Cardiac septum (tissue), 1 donor: ENCODE measurements at regions not wholly inside any gene's neighbourhood (a gene's known extent, or its start where the extent isn't known, plus 50 kb on each side); places are given as distances from the start of the nearest gene placed in this dataset.
"Not testable (repeated sequence)": the region's sequence is repeated elsewhere in the genome, so short reads cannot be mapped to it uniquely, and the experiment has no call there.

Experiments used
- DNase-seq: peaks from one replicate; pipeline ENCODE4 v3.0.0-alpha.2; 2020; ENCODE audit warnings: low spot score
- intact Hi-C: fragments of 100-400 bp; cut with DNase I; formaldehyde crosslinking; loops from one replicate; pipeline ENCODE4 v1.14.0; 2022
- donor health status: DM: no; HTN: no; CAD: no.

DNA sequence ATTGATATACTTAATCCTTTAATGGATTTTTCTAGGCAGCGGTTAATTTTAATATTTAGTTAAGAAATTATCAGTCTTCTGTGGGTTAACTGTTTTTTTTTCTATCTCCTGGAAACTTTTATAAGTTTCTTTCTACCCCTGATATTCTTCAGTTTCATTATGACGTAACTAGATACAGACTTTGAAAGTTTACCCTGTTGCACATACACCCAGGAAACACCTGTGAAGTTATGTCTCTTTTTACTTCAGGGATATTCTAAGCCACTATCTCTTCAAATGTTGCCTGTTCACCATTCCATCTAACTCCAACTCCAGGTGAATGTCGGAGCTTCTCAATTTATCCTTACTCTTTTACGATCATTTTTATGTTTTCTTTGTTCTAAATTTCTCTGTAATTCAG is 329.0 kb downstream of the ICE1 start:
- no peak for DNase-seq
- intact Hi-C loops, result no loop called here

DNA sequence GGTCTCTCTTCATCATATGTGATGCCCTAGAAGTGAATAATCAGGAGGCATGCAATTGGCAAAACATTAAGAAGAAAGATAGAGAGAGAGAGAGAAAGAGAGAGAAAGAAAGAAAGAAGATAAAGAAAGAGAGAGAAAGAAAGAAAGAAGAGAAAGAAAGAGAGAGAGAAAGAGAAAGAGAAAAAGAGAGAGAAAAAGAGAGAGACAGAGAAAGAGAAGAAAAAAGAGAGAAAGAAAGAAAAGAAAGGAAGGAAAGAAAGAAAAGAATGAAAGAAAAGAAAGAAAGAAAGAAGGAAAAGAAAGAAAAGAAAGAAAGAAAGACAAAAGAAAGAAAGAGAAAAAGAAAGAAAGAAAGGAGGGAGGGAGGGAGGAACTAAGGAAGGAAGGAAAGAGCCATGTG is 318.9 kb downstream of the ICE1 start:
- intact Hi-C loops, result no loop called here
- no peak for DNase-seq

DNA sequence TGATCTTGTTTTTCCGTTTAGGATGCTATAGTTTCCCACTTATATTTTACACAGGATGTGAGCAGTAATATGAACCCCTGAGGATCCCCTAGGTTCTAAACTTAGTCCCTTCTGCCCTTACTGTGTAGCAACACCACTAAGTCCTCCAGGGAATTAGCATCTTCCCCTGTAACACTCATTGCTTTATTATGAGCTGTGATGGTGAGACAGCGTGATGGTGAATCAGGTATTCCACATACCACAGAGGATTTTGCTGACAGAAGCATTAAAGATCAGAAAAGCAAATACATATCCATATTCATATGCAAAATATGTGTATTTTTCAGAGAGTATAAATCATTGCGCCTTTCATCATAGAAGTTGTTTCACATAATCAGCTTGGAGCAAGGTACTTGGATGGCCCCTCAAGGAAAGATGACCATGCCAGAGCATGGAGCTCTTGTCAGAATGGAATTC is 317.0 kb downstream of the ICE1 start:
- DNase-seq, result no peak
- intact Hi-C loops, result no loop called here

DNA sequence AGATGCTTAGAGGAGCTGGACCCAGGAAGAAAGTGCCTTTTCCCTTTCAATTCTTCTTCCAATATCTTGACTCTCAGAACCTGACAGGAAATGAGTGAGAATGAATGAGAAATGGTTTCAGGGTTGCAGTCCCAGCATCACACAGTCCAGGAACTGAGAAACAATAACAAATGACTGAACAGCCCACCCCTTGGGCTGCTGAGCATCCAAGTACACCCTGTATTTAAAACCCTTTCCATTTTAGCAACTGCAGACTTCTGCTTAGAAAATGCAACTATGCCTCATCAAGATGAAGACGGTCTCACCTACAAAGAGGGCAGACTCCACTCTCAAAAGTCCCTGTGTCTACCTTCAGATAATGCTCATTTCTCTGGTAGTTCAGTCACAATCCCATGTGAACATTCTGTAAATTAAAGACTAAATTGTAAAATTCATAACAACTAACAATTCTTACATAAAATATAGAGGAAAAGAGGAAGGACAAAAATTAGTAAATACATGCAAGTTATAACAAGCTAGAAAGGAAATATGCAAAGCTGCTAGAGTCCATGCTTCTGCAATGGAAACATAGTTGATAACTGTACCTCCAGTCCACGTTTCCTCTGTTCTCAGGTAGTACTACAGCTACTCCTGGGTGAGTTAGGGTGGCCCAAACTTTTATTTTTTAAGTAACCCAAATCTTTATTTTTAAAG is 316.5 kb downstream of the ICE1 start:
- intact Hi-C loops, result no loop called here
- no peak for DNase-seq

DNA sequence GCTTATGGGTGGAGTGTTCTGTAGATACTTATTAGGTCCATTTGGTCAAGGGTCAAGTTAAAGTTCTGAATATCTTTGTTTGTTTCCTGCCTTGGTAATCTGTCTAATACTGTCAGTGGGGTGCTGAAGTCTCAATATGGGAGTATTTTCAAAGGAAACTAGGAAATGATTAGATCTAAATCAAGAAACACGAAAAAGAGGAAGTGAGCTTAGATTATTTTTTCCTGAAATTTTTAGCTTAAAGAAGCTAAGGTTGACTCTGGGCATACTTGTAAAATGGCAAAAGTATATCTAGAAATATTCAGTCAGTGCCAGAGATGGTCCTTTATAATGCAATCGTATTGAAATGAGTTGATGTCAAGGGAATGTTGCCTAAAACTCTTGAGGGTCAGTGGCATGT is 313.5 kb downstream of the ICE1 start:
- intact Hi-C loops, result no loop called here
- DNase-seq, result no peak

DNA sequence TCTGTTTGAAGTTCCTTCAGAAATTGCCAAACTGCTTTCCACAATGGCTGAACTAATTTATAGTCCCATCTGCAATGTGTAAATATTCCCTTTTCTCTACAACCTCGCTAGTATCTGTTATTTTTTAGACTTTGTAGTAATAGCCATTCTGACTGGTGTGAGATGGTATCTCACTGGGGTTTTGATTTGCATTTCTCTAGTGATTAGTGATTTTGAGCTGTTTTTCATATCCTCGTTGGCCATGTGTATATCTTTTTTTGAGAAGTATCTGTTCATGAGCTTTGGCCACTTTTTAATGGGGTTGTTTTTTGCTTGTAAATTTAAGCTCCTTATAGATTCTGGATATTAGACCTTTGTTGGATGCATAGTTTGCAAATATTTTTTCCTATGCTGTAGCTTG is 310.6 kb downstream of the ICE1 start:
- intact Hi-C loops, DNase-seq: not testable (repeated sequence)

DNA sequence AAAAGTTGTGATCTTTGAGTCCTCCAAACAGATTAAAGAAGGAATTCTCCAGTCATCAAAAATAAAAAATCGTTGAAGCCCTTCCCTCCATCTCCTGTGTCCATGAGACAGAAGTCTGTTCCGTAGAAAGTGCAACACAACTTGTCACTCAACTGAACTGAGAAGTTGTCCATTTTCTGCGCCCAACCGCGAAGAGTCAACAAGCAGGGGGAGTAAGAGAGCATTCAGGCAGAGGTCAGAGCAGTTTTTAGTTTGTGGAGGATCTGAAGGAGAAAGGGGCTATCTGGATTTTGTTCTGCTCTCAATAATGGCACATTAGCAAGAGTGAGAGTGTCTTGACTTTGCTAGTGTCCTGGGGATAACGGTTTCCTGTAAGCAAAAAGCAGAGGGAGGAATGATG is 303.9 kb downstream of the ICE1 start:
- no peak for DNase-seq
- intact Hi-C loops, result no loop called here

DNA sequence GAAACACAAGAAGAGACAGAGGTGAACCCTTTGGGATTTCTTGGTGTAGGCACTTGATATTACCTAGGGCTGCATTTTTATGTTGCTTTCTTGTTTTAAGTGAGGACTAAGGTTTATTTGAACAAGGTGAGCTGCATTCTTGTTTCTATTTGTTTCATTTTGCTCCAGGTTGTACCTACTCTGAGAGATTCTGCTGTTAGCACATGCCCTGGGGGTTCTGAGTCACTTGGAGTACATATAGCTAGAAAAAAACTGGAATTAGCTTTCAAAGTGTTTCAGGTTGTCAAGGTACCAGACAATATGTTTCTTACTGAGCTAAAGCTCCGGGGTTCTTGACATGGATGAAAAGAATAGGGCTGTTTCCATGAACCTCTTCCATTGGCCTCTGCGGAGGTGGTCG is 299.4 kb downstream of the ICE1 start:
- no peak for DNase-seq
- intact Hi-C loops, result no loop called here

DNA sequence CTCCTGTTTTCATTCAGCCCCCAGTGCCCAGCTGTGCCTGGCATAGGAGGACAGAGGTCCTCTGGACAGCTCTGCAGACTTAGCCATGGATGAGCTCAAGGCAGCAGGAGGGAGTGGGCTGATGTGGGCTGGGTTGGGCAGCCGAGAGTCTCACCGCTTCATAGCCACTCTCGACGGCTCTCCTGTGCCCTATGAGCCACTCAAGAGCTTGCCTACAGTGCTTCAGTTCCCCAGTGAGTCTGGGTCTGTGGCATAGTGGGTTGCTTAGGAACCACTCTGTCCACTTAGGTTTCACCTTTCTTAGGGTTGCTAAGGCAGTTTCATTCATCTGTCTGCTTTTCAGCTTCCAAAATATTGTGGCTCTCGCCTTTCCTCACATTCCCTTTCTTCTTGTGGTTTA is 296.8 kb downstream of the ICE1 start:
- DNase-seq, result no peak
- intact Hi-C loops, result no loop called here

DNA sequence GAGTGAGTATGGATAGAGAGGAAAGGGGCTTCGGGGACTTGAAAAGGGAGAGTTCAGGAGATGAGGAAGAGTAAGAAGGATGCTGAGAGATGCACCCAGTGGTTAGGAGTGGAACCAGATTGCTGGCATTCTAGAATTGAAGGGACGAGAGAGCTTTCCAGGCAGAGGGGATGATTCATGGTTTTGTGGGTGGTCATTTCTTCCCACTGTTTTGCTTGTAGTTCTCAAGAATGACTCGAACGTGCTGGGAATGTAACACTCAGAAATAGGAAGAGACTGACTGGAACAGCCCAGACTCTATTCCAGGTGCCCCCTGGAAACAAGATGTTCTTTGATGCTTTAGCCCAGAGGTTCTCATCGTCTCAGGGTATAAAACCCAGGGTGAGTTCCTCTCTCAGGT is 294.2 kb downstream of the ICE1 start:
- intact Hi-C loops, result no loop called here
- DNase-seq, result no peak

DNA sequence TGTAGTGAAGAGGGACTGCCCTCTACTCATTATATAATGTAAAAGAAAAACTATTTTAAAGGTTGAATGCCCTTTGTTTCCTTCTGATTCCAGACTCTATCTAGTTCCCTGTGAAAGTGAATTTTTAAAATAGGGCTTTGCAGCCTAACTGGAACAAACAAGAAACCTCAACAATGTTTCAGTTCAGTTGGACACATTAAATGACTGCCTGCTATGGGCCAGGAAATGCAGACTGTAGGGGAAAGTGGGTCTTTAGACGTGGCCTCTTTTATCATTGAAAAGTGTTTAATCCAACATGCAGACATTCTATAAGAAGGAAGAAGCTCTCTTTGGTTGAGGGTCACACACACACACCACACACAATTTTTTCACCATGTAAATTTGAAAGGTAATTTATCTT is 289.1 kb downstream of the ICE1 start:
- no peak for DNase-seq
- intact Hi-C loops, result no loop called here

DNA sequence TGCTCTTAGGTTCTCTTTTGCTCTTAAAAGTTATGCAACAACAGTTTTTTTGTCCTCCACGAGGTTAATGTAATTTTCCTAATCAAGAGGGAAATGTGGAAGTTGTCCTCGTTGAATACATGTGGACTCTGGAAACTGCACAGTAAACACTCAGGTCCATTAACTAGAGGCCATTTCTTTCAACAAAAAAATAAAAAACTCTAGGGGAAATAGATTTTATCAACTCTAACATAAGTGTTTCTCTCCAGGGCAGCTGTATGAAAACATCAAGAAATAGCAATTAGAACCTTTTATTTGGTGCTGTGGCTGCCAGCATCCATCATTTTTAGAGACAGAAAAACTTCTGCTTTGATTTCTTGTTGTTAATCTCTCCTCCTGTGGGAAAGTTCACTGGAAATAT is 288.6 kb downstream of the ICE1 start:
- intact Hi-C loops, result no loop called here
- no peak for DNase-seq

DNA sequence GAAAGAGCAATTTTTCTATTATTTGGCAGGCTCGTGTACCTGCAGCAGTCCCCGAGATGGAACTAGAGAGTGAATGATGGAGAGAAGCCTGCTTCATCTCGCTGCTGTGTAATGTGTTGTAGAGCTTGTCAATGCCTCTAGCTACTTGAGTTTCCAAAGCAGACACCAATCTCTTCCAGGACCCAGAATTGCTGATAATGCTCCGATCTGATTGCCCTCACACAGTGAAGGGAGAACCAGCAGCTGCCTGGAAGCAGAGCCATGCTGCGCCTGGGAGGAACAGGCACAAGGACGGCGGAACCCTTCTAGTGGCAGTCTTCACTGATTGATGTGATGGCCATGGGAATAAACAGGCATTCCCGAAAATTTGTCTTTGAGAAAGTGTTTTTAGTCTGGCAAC is 288.0 kb downstream of the ICE1 start:
- DNase-seq, result no peak
- intact Hi-C loops, result no loop called here

DNA sequence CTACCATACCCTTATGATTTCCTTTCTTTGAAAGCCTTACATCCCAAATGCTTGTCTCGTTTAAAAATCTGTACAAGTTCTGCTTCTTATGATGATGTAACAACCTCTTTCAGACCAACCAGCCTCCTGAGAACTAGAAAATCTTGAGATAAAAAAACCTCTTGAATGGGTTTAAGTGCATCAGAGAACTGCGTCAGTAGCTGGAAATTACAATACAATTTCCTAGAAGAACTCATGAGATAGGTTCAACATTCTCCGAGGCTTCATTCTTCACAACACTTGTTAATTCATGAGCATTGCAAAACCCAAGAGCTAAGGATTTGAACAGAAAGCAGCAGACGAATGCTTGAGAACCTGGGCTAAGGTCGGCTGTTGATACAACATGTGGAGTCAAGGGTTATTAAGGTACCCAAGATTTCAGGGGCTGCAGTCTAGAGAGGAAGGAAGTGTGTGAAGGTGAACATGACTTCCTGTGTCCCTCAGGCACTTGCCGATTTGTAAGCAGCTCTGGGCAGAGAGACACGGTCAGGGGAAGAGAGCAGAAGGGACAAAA is 286.0 kb downstream of the ICE1 start:
- intact Hi-C loops, result no loop called here

DNA sequence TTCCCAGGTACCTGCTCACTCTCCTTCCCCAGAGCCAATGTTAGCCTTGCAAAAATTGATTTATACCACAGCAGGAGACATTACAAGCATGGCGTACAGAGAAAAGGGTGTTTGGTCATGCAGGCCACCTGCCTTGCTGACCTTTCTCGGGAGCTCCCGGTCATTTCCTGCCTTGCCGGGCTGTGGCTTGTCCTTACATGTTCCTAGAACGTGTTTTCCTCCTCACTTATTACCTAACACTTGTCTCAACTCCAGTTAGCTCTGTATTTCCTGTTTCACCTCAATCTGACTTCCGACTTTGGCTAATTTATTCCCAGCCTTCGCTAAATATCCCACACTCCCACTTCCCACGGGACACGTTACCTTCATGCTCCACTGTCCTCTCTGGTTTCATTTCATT is 282.5 kb downstream of the ICE1 start:
- intact Hi-C loops, result no loop called here
- no peak for DNase-seq

More for the DNA sequence above, 286.0 kb downstream of the ICE1 start:
- DNase-seq, result no peak

DNA sequence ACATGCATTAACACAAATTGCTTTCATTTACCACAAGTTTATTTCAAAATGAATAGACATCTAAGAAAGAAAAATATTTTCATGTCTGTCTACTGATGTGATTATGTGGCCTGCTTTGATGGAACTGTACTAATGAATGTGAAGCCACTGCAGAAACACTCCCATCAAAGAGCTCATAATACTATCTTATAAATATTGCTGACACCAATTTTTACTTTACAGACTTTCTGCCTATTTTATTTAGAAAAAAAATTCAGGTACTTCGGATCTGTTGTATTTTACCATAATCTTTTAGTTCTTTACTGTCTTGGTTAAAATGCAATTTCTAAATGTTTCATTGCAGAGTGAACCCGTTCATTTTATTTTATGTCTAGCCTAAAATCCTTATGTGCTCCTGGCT is 281.9 kb downstream of the ICE1 start:
- intact Hi-C loops, result no loop called here
- no peak for DNase-seq

DNA sequence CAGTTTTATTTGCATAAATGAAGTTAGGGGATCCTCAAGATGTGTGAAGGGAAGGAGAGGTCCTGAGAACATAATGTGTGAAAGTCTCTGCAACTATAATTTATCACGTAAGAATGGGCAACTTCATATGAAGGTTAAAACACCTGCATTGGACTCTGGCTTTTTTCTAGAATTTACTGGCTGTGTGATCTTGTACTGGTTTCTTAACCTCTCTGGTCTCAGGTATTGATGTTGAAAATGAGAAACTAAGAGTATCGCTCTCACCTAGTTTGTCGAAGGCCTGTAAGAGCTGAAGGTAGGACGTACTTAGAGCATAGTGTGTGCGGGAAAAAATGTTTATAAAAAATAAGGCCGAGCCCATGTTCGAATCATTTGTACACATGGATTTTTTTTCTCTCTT is 280.5 kb downstream of the ICE1 start:
- DNase-seq, result no peak
- intact Hi-C loops, result no loop called here

DNA sequence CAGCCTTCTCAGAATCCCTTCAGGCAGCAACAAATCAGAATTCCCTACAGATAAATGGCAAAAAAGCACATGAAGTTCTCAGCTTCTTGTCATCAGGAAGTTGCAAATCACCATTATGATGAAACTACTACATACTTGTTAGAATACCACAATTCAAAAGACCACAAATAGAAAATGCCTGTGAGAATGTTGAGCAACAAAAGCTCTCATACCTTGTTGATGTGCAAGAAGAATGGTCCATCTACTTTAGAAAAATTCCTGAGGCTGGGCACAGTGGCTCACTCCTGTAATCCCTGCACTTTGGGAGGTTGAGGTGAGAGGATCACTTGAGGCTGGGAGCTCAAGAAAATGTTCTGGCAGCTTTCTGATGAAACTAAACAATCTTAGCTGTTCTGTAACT is 278.1 kb downstream of the ICE1 start:
- intact Hi-C loops, result no loop called here
- no peak for DNase-seq

DNA sequence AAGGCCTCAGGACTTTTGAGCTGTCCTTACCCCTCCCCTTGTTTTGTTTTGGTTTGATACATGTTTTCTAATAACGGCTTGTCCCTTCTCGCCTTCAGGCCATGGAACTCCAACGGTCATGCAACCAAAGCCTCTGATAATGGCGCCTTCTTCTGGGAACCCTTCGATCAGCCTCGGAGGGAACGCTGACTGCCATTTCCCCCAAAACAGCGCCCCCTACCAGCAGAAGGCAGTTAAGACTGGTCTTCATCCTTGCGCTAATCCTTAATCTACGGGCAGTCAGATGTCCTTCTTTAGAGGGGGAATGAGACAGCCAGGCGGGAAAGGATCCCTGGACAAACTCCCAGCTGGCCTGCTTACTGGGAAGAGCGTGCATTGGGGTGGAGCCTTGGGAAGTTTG is 276.6 kb downstream of the ICE1 start:
- no peak for DNase-seq

DNA sequence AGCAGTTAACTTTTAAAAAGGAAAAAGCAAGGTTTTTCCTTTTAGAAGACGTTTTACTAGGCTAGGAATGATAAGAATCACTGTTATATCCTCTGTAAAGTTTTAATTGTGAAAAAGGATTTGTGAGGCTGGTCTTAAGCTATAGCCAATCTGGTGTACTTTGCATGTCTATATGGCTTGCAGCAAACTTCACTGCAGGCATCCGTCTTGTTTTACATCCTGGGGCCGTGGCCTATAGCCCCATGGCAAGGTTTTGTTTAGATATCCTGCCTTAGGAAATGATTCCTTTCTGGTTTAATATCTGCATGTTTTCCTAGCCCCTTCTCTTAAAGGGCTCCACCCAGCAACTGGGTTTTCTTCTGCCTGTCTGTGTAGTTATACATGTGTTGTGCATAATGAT is 272.8 kb downstream of the ICE1 start:
- intact Hi-C loops, result loop anchor here (10.0 kb wide), 1 partner anchor 190 kb away; no protein-coding TSS in a partner anchor
- no peak for DNase-seq

More for the DNA sequence above, 276.6 kb downstream of the ICE1 start:
- intact Hi-C loops, result loop anchor here (10.0 kb wide), 1 partner anchor 186 kb away; no protein-coding TSS in a partner anchor

DNA sequence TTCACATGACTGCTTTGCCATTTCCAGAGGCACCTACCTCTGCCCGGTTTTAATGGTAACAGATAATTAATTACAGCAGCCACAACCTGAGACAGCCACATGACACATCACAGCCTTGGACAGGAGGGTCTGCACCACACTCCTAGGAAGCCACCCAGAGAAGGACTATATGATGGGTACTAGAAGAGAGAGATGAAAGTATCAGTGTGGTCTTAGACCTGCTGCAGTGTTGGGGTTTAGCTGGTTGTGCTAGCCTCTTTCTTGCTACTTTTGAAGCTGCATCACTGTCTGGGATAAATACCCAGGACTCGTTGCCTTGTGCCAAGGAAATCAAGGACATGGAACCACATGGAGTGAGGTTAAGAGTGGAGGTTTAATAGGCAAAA is 266.4 kb downstream of the ICE1 start:
- no peak for DNase-seq
- intact Hi-C loops, result loop anchor here (5.0 kb wide), 2 partner anchors 108 to 192 kb away; no protein-coding TSS in a partner anchor
